ENCODE measurements at regions not wholly inside any gene's neighbourhood (a gene's known extent, or its start where the extent isn't known, plus 50 kb on each side); places are given as distances from the start of the nearest gene placed in this dataset.

DNA sequence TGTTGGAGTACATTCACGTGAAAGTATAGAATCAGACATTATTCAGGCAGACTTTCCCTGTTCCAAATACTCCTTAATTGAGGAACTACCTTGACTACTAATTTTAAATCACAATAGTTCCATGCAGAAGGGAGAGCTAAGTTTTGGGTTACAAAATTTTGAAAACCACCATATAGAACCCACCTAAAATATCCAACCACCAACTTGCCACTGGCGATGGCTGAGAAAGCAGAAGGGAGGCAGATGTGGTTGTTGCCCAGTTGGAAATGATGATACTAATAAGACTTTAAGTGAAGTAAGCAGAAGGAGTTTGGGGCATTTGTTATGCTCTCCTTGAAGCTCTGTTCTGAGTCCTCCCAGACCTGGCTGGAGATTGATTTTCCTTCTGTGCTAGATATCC is 190.7 kb downstream of the HLX start:
- intact Hi-C loops (cut with DNase I; ENCODE audit: low total_unique reads) (no loop called here), in situ Hi-C loops (cut with MboI; ENCODE audit: low sequenced_read_pairs in 4 of 4) (no loop called here)
- ATAC-seq (no peak), DNase-seq (no peak)
- no peaks in the 10 kb centered on the region for H3K27me3 ChIP-seq
- TF ChIP-seq CTCF (IDR thresholded peaks at IDR 0.05 in 4 of 5, conservative IDR thresholded peaks at IDR 0.05 in 1 of 5) (no peak), POLR2A (IDR thresholded peaks at IDR 0.05) (no peak)
- H3K27ac ChIP-seq, result no peak overlapping the region
- H3K4me3 ChIP-seq, result no peak overlapping the region
- no peaks in the 10 kb centered on the region for H3K4me1 ChIP-seq
- no peaks in the 10 kb centered on the region for H3K36me3 ChIP-seq
- H3K9me3 ChIP-seq, result no peaks in the 10 kb centered on the region

GRCh38 chr1:221071777-221072176 is 192.5 kb downstream of the HLX start:
- intact Hi-C loops (cut with DNase I; ENCODE audit: low total_unique reads), result no loop called here
- ATAC-seq, result no peak
- TF ChIP-seq CTCF (IDR thresholded peaks at IDR 0.05 in 4 of 5, conservative IDR thresholded peaks at IDR 0.05 in 1 of 5), result no peak
- no peak for TF ChIP-seq POLR2A (IDR thresholded peaks at IDR 0.05)

DNA sequence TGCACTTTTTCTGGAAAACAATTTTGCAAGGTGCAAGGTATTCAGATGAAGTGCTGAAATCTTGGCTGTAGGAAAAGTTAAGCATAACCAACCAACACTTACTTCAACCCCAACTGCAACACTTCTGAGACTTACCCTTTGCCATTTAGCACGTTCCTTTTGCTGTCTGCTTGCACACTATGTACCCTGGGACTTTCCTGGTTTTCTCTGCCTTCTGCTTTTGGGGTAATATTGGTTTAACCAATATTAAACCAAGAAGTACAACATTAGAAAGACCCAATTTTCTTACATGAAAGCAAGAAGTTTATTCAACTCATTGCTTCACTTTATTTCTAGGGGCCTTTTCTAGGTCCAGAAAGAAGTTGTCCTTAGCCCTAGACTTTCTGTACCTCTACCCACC is 193.0 kb downstream of the HLX start:
- TF ChIP-seq CTCF (IDR thresholded peaks at IDR 0.05 in 4 of 5, conservative IDR thresholded peaks at IDR 0.05 in 1 of 5) (no peak), POLR2A (IDR thresholded peaks at IDR 0.05) (no peak)
- H3K27ac ChIP-seq, result no peak overlapping the region
- H3K4me3 ChIP-seq, result no peak overlapping the region
- H3K4me1 ChIP-seq, result no peaks in the 10 kb centered on the region
- H3K27me3 ChIP-seq, result no peaks in the 10 kb centered on the region
- H3K9me3 ChIP-seq, result no peaks in the 10 kb centered on the region
- intact Hi-C loops (cut with DNase I; ENCODE audit: low total_unique reads) (no loop called here), in situ Hi-C loops (cut with MboI; ENCODE audit: low sequenced_read_pairs in 4 of 4) (no loop called here)
- no peak for ATAC-seq
- DNase-seq, result no peak
- H3K36me3 ChIP-seq, result no peaks in the 10 kb centered on the region

More at GRCh38 chr1:221071777-221072176, 192.5 kb downstream of the HLX start:
- Histone ChIP-seq H3K9me3 (no peaks in the 10 kb centered on the region), H3K27me3 (no peaks in the 10 kb centered on the region), H3K4me1 (no peaks in the 10 kb centered on the region), H3K4me3 (no peak overlapping the region), H3K27ac (no peak overlapping the region), H3K36me3 (no peaks in the 10 kb centered on the region)
- in situ Hi-C loops (cut with MboI; ENCODE audit: low sequenced_read_pairs in 4 of 4), result no loop called here
- no peak for DNase-seq

DNA sequence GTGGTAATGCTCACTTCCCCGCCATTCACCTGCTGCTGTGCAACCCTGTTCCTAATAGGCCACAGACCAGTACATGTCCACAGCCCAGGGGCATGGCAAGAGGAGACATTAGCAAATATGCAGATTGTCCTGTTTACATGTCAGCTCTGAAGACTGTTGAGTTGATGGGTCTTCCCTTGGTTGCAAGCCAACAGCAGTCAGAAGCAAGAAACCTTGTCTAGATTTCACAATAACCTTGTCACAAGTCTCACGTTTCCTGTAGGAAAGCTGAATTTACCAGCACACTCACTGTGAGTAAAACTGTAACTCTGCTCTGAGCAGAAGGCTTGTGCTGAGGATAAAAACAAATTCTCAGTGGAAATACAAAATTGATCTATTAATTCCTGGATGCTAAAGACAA is 195.1 kb downstream of the HLX start:
- no peaks in the 10 kb centered on the region for H3K4me1 ChIP-seq
- in situ Hi-C loops (cut with MboI; ENCODE audit: low sequenced_read_pairs in 4 of 4), result no loop called here
- no peak overlapping the region for H3K4me3 ChIP-seq
- H3K36me3 ChIP-seq, result no peaks in the 10 kb centered on the region
- H3K27me3 ChIP-seq, result no peaks in the 10 kb centered on the region
- no peaks in the 10 kb centered on the region for H3K9me3 ChIP-seq
- intact Hi-C loops (cut with DNase I; ENCODE audit: low total_unique reads), result no loop called here
- ATAC-seq, result no peak
- TF ChIP-seq POLR2A (IDR thresholded peaks at IDR 0.05) (no peak), CTCF (IDR thresholded peaks at IDR 0.05 in 4 of 5, conservative IDR thresholded peaks at IDR 0.05 in 1 of 5) (no peak)
- H3K27ac ChIP-seq, result no peak overlapping the region
- DNase-seq, result no peak

GRCh38 chr1:221075911-221076310 is 196.7 kb downstream of the HLX start:
- no peak for TF ChIP-seq POLR2A (IDR thresholded peaks at IDR 0.05)
- TF ChIP-seq CTCF (IDR thresholded peaks at IDR 0.05 in 4 of 5, conservative IDR thresholded peaks at IDR 0.05 in 1 of 5), result no peak
- no peaks in the 10 kb centered on the region for H3K4me1 ChIP-seq
- no peaks in the 10 kb centered on the region for H3K27me3 ChIP-seq
- no peaks in the 10 kb centered on the region for H3K9me3 ChIP-seq
- DNase-seq (no peak), ATAC-seq (no peak)
- no peak overlapping the region for H3K4me3 ChIP-seq
- intact Hi-C loops (cut with DNase I; ENCODE audit: low total_unique reads) (no loop called here), in situ Hi-C loops (cut with MboI; ENCODE audit: low sequenced_read_pairs in 4 of 4) (no loop called here)
- H3K36me3 ChIP-seq, result no peaks in the 10 kb centered on the region
- H3K27ac ChIP-seq, result no peak overlapping the region
